GM18870 (cell line): ENCODE measurements at regions not wholly inside any gene's neighbourhood (a gene's known extent, or its start where the extent isn't known, plus 50 kb on each side); places are given as distances from the start of the nearest gene placed in this dataset.

Experiments
- ATAC-seq: cut with Tn5 transposase; IDR thresholded peaks from one replicate; pipeline ENCODE4 v1.9.1; 2021; ENCODE audit warnings: moderate library complexity; ENCODE audit not compliant: unreplicated experiment

DNA sequence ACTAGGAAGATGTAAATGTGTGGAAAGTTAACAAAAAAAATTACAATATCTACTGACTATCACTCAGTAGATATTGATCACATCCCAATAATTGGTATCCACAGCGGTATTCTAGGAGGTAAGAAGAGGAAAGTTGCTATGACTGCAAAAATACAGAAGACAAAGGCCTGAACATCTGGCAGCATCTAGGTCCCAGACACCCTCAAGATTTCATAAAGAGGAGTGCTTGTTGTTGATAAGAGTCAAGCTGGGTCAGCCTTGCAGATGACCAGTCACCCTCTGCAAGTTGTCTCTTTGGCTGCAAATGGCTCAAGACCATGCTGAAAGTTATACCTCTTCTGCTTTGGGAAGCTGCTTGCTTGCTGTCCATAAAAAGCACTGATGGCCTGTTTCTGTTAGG, 179.8 kb upstream of the FOXN2 start:
- ATAC-seq, result no peak

GRCh38 chr2:48135797-48136196, 178.7 kb upstream of the FOXN2 start:
- no peak for ATAC-seq

DNA sequence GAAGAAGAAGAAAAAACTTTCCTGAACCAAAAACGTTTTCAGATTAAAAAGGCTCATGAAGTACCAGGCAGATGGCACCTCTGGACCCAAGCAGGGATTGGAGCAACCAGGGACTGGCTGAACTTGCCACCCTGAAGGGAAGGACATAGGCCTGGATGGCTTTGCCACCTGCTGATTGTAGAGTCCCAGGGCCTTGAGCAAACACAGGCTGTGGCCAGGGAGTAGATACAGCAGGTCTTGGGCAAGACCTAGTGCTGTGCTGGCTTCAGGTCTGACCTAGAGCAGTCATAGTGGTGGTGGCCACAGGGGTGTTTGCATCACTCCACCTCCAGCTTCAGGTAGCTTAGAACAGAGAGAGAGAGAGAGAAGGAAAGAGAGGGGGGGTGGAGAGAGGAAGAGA, 176.7 kb upstream of the FOXN2 start:
- no peak for ATAC-seq

- no peak for ATAC-seq
Measured at GRCh38 chr2:48138898-48139297, 175.6 kb upstream of the FOXN2 start.

GRCh38 chr2:48140586-48140985, 173.9 kb upstream of the FOXN2 start:
- no peak for ATAC-seq

DNA sequence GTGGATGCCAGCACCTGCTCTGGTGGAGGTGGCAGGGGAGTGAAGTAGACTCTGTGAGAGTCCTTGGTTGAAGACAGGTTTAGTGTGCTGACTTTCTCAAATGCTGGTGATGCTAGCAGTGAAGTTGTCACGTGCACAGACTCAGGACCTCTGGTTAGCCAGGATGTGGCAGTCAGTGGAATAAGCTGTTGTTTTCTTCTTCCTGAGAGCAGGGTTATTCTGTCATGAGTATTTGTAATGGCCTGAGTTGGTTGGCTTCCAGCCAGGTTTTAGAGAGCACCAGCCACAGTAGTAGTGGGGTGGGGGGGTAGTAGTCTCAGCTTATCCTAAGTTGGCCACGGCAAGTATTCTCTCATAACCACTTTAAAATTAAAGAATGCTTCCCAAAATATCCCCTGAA, 169.7 kb upstream of the FOXN2 start:
- ATAC-seq, result no peak

DNA sequence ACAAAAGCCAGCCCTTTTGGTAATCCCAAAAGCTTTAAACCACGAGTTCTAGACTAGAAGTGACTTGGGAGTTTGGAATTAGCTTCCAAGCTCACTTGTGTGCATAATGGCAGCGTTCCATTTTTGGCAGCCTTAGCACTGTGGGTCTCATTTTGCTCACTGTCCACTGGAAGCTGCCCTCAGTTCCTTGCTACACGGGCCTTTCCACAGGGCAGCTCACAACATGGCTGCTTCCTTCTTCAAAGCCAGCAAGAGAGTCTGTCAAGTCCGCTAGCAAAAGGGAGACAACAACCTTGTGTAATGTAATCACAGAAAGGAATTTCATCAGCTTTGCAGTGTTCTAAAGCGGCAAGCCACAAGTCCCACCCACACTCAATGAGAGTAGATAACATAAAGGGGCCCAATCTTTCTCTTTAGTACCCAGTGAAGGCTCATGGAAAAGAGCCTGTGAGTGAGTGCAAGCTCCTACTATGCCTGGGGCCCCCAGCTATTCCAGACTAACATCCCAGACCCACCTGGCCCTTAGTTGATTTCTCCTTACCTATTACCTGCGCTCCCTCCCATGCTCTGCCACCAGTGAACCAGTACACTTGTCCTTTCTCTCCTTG, 168.5 kb upstream of the FOXN2 start:
- ATAC-seq, result no peak

- no peak for ATAC-seq
Measured at GRCh38 chr2:48146552-48146951, 167.9 kb upstream of the FOXN2 start.

DNA sequence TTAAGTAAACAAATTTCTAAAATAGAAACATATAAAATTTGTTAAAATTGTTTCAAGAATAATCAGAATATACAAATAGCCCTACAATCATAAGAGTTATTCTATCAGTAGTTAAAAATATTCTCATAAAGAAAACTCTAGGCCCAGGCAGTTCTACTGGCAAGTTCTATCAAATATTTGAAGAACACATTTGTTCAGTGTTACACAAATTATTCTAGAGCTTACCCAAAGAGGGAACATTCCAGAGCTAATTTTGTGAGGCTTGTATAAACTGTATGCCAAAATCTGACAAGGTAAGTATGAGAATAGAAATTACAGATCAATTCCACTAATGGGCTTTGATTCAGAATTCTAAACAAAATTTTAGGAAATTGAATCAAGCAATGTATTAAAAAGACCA, 166.8 kb upstream of the FOXN2 start:
- no peak for ATAC-seq

GRCh38 chr2:48148841-48149430, 165.5 kb upstream of the FOXN2 start:
- no peak for ATAC-seq

DNA sequence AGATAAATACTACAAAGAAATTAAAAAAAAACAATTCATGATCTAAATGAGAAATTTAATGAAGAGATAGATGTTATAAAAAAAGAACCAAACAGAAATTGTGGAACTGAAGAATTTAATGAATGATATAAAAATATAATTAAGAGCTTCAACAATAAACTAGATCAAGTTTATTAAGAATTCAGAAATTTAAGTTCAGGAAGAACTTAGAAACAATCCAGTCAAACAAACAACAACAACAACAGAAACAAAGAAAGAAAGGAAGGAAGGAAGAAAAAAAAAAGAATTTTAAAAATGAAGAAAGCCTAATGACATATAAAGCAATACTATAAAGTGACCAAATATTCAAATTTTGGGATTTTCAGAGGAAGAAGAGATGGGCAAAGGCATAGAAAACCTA, 157.3 kb upstream of the FOXN2 start:
- ATAC-seq, result no peak

- ATAC-seq, result no peak
Measured at GRCh38 chr2:48161628-48162027, 152.9 kb upstream of the FOXN2 start.

- no peak for ATAC-seq
Measured at GRCh38 chr2:48162742-48163141, 151.7 kb upstream of the FOXN2 start.

DNA sequence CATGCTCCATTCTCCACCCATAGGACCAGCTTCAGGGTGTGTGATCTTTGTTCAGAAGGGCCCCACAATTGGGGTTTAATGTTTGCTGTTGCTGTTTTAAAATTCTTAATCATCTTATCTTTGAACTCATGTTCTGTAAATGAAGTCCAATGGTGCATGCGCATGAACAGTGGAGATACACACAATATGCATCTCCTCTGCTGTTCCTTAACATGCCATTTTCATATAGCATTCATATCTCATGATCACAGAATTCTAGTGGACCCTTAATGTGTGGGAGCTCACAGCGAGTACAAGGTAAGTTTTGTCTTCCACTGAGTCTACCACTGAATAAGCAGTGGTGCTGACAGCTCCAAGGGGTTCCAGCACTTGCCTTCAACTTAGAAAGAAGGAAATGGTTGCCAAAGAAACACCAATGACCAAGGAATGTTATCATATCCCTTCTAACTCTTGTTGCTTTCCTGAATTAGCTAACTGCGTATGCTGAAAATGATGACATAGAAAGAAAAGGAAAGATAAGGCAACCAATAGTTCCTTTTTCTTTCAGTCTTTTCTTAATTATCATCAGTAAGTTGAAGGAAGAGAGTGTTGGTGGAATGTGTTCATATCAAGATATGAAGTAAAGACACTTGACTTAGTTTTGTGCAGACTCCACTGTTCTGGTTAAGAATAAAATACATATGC, 149.3 kb upstream of the FOXN2 start:
- ATAC-seq, result no peak

GRCh38 chr2:48169141-48169592, 145.3 kb upstream of the FOXN2 start:
- ATAC-seq, result no peak

GRCh38 chr2:48170281-48170680, 144.2 kb upstream of the FOXN2 start:
- ATAC-seq, result no peak

- no peak for ATAC-seq
Measured at GRCh38 chr2:48173141-48173540, 141.3 kb upstream of the FOXN2 start.

DNA sequence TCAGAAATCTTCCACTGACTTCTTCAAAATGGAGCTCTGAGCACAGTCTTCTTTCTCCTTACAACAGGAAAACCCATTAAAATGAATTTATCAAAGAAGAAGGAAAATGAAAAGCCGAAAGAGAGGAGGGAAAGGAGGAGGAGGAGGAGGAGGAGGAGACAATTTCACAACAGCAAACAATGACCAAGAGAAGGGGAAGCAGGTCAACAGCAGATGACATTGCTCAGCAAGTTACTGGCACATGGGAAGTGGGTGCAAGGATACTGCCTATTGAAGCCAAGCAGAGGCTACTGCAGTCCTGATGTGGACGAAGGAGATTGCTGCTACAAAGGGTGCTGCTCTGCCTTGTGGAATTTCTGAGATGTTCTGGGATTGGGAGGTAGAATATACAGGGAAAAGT, 140.0 kb upstream of the FOXN2 start:
- ATAC-seq, result no peak

DNA sequence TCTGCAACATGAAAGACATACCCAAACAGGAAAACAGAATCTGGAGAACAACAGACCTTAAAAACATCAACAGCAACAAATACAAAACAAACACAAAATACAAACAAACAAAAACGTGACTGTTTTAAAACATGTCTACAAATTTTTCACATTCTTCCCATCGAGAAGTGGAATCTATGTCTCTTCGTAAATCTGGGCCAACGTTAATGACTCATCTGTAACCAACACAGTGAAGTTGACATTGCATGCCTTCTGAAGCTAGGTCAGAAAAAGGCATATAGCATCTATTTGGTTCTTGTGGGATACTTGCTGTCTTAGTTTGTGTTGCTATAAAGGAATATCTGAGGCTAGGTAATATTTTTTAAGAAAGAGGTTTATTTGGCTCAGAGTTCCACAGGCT, 139.2 kb upstream of the FOXN2 start:
- no peak for ATAC-seq

DNA sequence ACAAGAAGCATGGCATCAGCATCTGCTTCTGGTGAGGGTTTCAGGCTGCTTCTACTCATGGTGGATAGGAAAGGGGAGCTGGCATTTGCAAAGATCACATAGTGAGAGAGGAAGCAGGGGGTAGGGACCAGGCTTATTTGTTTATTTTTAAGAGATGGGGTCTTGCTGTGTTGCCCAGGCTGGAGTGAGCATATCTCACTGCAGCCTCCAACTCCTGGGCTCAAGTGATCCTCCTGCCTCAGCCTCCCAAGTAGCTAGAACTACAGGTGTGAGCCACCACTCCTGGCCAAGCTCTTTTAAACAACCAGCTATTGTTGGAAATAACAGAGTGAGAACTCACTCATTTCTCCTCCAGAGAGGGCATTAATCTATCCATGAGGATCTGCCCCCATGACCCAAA, 138.8 kb upstream of the FOXN2 start:
- ATAC-seq, result no peak

DNA sequence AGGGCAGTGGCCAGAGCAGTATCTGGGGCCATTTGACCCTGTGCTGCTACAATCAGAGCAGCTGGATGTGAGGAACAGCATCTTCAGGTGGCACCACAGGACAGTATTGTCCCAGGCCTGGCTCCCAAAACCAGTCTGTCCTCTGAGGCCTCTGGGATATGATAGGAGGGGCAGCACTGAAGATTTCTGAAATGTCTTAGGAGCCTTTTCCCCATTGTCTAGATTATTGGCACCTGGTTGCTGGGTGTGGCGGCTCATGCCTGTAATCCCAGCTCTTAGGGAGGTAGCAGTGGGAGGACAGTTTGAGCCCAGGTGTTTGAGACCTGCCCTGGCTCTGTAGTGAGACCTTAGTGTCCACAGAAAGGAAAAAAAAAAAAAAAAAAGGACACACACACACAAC, 137.6 kb upstream of the FOXN2 start:
- ATAC-seq, result no peak

DNA sequence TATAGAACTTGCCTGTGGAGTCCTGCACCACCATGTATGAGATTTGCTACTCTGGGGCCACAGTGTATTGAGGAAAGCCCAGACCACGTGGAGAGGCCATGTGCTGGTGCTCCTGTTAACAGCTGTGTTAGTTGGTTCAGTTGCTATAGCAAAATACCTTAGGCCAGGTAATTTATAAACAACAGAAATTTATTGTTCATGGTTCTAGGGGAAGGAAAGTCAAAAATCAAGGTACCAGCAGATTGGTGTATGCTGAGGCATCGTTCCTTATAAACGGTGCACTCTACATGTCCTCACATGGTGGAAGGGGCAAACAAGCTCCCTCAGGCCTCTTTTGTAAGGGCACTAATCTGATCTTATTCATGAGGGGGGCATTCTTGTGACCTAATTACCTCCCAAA, 135.9 kb upstream of the FOXN2 start:
- no peak for ATAC-seq

GRCh38 chr2:48180557-48180956, 133.9 kb upstream of the FOXN2 start:
- no peak for ATAC-seq
